ENCODE measurements at regions not wholly inside any gene's neighbourhood (a gene's known extent, or its start where the extent isn't known, plus 50 kb on each side); places are given as distances from the start of the nearest gene placed in this dataset.

GRCh38 chr13:73730014-73730413 is 404.2 kb downstream of the KLF12 start:
- Histone ChIP-seq H4K20me1 (ENCODE audit: insufficient read depth) (no peaks in the 10 kb centered on the region), H3K36me3 (ENCODE audit: insufficient read depth) (no peaks in the 10 kb centered on the region), H2AFZ (ENCODE audit: low read depth) (no peak overlapping the region), H3K79me2 (ENCODE audit: insufficient read depth, low read depth) (no peaks in the 10 kb centered on the region), H3K4me2 (no peak overlapping the region), H3K4me1 (ENCODE audit: low read depth, poor library complexity, severe bottlenecking) (no peaks in the 10 kb centered on the region), H3K27me3 (ENCODE audit: insufficient read depth, low read depth) (no peaks in the 10 kb centered on the region), H3K4me3 (IDR thresholded peaks at IDR 0.05; ENCODE audit: insufficient read depth, low read depth, low read length) (no peak overlapping the region), H3K27ac (no peak overlapping the region), H3K9ac (no peak overlapping the region)
- TF ChIP-seq, protein P1, sequence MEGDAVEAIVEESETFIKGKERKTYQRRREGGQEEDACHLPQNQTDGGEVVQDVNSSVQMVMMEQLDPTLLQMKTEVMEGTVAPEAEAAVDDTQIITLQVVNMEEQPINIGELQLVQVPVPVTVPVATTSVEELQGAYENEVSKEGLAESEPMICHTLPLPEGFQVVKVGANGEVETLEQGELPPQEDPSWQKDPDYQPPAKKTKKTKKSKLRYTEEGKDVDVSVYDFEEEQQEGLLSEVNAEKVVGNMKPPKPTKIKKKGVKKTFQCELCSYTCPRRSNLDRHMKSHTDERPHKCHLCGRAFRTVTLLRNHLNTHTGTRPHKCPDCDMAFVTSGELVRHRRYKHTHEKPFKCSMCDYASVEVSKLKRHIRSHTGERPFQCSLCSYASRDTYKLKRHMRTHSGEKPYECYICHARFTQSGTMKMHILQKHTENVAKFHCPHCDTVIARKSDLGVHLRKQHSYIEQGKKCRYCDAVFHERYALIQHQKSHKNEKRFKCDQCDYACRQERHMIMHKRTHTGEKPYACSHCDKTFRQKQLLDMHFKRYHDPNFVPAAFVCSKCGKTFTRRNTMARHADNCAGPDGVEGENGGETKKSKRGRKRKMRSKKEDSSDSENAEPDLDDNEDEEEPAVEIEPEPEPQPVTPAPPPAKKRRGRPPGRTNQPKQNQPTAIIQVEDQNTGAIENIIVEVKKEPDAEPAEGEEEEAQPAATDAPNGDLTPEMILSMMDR (conservative IDR thresholded peaks at IDR 0.05; ENCODE audit: low read depth, low read length) = no peak

DNA sequence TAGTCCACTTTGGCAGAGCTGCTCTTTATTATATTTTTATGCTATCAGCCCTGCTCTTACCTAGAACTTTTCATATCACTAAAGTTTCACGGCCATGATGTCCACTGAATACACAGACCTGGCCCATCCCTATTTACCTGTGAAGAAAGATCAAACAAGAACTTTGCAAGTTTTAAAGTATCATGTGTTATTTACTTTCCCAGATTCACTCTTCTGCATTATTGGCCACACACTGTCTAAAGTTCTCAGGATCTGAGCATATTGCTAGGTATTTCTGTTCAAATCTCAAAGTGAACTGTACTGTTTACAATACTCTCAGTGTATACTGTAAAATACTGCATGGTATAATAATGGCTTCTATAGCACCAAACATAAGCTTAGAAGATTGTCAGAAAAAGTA is 405.2 kb downstream of the KLF12 start:
- Histone ChIP-seq H3K27me3 (ENCODE audit: insufficient read depth, low read depth) (no peaks in the 10 kb centered on the region), H4K20me1 (ENCODE audit: insufficient read depth) (no peaks in the 10 kb centered on the region), H3K79me2 (ENCODE audit: insufficient read depth, low read depth) (no peaks in the 10 kb centered on the region)

DNA sequence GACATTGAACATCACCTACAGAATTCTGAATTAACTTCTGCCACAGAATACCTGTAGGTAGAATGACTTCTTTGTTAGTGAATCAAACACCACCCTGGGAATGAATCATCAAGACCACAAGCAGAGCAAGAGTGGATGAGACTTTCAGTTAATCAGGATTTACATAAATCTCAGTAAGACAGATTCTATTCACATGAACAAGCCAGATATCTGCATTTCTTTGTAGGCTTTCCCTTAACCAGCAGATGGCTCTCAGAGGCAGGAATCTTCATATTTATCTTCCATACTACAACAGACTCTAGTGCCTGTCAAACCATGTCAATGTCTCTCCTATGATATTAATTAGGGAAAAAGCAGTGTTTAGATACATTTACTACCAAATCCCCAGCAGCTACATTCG is 412.1 kb downstream of the KLF12 start:
- Histone ChIP-seq H3K27ac (no peak overlapping the region), H3K4me1 (ENCODE audit: low read depth, poor library complexity, severe bottlenecking) (no peaks in the 10 kb centered on the region), H3K36me3 (ENCODE audit: insufficient read depth) (no peaks in the 10 kb centered on the region), H2AFZ (ENCODE audit: low read depth) (no peak overlapping the region), H3K79me2 (ENCODE audit: insufficient read depth, low read depth) (no peaks in the 10 kb centered on the region), H3K4me3 (IDR thresholded peaks at IDR 0.05; ENCODE audit: insufficient read depth, low read depth, low read length) (no peak overlapping the region), H3K4me2 (no peak overlapping the region), H4K20me1 (ENCODE audit: insufficient read depth) (no peaks in the 10 kb centered on the region), H3K27me3 (ENCODE audit: insufficient read depth, low read depth) (no peaks in the 10 kb centered on the region), H3K9ac (no peak overlapping the region)
- TF ChIP-seq, protein P1 (conservative IDR thresholded peaks at IDR 0.05; ENCODE audit: low read depth, low read length) = no peak

More for the DNA sequence above, 405.2 kb downstream of the KLF12 start:
- TF ChIP-seq, protein P1 (conservative IDR thresholded peaks at IDR 0.05; ENCODE audit: low read depth, low read length) = no peak
- Histone ChIP-seq H3K27ac (no peak overlapping the region), H3K4me3 (IDR thresholded peaks at IDR 0.05; ENCODE audit: insufficient read depth, low read depth, low read length) (no peak overlapping the region), H2AFZ (ENCODE audit: low read depth) (no peak overlapping the region), H3K36me3 (ENCODE audit: insufficient read depth) (no peaks in the 10 kb centered on the region), H3K4me2 (no peak overlapping the region), H3K4me1 (ENCODE audit: low read depth, poor library complexity, severe bottlenecking) (no peaks in the 10 kb centered on the region), H3K9ac (no peak overlapping the region)

DNA sequence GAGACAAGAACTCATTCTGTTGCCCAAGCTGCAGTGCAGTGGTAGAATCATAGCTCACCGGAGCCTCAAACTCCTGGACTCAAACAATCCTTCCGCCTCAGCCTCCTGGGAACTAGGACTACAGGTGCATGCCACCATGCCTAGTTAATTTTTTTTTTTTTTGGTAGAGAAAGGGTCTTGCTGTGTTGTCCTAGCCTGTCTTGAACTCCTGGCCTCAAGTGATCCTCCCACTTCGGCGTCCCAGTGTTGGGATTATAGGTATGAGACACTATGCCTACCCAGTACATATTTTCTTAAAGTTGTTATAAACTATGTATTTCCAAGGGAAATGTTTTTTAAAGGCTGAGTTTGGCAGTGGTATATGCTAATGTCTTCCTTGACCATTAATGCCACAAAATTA is 412.6 kb downstream of the KLF12 start:
- Histone ChIP-seq H3K36me3 (ENCODE audit: insufficient read depth) (no peaks in the 10 kb centered on the region), H3K27ac (no peak overlapping the region), H2AFZ (ENCODE audit: low read depth) (no peak overlapping the region), H3K9ac (no peak overlapping the region), H3K27me3 (ENCODE audit: insufficient read depth, low read depth) (no peaks in the 10 kb centered on the region), H3K4me1 (ENCODE audit: low read depth, poor library complexity, severe bottlenecking) (no peaks in the 10 kb centered on the region), H4K20me1 (ENCODE audit: insufficient read depth) (no peaks in the 10 kb centered on the region), H3K4me3 (IDR thresholded peaks at IDR 0.05; ENCODE audit: insufficient read depth, low read depth, low read length) (no peak overlapping the region), H3K4me2 (no peak overlapping the region), H3K79me2 (ENCODE audit: insufficient read depth, low read depth) (no peaks in the 10 kb centered on the region)
- TF ChIP-seq, protein P1 (conservative IDR thresholded peaks at IDR 0.05; ENCODE audit: low read depth, low read length) = no peak
